GM18867 (cell line): ENCODE measurements at regions not wholly inside any gene's neighbourhood (a gene's known extent, or its start where the extent isn't known, plus 50 kb on each side); places are given as distances from the start of the nearest gene placed in this dataset.
"Not testable (repeated sequence)": the region's sequence is repeated elsewhere in the genome, so short reads cannot be mapped to it uniquely, and the experiment has no call there.

Source experiments
- ATAC-seq: cut with Tn5 transposase; IDR thresholded peaks from one replicate; pipeline ENCODE4 v1.9.1; 2021; ENCODE audit warnings: mild to moderate bottlenecking, moderate library complexity; ENCODE audit not compliant: unreplicated experiment

- not testable (repeated sequence) for ATAC-seq
These were observed 171.1 kb upstream of the NBPF9 start for GRCh38 chr1:149274493-149274892.

DNA sequence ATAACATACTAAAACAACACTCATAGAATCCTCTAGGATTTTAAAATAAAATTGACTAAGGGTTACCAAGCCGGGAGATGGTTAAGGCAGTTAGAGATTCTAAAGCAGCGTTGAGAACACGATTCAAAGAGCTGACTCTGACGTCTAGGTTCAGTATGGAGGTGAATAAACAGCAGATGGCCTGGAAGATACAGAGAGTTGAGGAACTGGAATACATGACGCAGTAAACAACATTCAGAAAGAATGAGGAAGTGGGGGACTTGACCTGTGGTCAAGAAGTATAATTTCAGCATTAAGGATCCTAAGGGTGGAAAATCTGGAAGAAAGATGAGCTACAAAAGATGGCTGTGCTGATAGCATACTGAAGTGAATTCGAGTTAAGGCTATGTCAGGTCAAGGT is 172.5 kb upstream of the NBPF9 start:
- not testable (repeated sequence) for ATAC-seq

- ATAC-seq = not testable (repeated sequence)
These were observed 173.1 kb upstream of the NBPF9 start for GRCh38 chr1:149276496-149276895.

DNA sequence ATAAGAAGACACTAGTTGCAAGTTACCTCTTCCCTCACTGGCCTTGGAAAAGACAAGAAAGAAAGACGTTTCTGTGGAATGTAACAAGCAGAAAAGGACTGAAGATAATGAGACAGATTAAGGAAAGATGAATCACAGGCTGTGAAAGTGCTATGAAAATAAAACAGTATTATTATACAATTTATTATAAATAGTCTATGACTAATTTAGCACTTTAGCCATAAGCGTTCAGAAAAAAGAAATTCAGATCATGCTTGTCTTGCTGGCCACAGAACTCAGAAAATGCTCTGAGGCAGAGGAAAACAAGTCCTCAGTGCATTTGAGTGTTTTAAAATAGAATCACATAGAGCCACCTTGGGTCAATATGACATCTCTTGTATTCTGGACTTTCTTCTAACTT is 174.8 kb upstream of the NBPF9 start:
- ATAC-seq = not testable (repeated sequence)

DNA sequence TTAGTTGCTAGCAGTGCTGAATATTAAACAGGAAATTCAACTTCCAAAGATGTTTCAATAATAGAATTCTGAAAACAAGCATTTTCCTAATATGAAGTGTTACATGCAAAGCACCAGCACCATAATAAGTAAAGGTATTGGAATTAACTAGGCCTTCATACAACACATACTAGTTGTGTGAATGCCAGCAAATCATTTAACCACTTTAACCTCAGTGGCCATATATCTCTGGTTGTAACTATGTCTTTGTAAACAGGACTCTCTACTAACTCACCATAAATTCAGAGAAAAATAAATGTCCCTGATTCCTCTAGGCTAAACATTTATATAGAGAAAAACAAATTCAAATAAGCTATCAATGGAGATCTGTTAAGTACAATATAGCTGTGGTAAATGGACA is 175.7 kb upstream of the NBPF9 start:
- ATAC-seq = not testable (repeated sequence)

- ATAC-seq = not testable (repeated sequence)
These were observed 176.2 kb upstream of the NBPF9 start for GRCh38 chr1:149279512-149279911.

DNA sequence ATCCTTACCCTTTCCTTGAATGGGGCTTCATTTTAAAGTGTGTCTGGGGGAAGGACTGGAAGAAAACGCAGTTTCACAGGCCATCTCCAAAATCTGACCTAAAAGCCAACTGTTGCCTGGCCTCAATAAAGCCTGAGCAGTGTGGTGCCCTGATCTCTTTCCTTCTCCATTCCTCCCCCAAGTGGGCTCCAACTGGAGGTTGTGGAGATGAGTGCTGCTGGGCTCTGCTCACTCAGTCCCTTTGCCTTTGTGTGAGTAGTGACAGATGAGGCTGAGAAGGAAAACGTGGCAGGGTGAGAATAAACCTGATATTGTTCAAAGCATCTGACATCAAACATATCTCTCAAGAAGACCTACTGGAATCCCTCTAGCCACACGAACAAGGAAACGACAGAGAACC is 181.4 kb upstream of the NBPF9 start:
- not testable (repeated sequence) for ATAC-seq

DNA sequence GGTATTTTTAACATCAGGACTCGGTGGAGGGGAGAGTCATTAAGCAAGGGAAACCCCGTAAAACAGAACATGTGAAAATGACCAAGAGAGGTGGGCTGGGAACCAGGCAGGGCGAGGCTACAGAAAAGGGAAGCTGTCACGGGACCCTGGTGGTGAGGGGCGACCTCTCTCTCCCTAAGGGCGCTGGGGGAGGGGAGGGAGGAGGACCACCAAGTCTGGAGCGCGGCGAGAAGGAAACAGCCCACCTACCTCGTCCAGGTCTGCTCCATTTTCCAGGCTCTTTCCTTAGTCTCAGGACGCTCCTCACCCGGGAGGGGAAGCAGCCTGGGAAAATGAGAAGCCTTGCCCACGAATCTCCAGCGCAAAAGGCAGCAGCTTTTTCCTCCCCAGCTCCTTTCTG is 181.9 kb upstream of the NBPF9 start:
- ATAC-seq = not testable (repeated sequence)

DNA sequence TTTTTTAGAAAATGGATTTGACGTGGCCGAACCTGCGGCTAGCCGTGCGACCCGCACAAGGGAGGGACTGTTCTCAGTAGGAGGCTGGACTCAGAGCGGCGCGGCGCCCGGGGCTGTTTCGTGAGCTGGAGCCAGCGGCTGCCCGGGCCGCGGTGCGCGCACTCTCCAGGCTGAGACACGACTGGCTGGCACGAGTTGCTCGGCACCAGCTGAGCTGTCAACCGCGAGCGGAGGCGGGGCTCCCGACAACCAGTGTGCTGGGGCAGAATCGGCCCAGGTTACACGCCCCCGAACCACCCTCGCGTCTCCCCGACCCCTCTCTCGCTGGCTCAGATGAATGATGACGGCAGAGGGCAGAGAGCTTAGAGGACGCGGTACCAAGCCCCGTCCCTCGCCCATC is 182.3 kb upstream of the NBPF9 start:
- not testable (repeated sequence) for ATAC-seq

DNA sequence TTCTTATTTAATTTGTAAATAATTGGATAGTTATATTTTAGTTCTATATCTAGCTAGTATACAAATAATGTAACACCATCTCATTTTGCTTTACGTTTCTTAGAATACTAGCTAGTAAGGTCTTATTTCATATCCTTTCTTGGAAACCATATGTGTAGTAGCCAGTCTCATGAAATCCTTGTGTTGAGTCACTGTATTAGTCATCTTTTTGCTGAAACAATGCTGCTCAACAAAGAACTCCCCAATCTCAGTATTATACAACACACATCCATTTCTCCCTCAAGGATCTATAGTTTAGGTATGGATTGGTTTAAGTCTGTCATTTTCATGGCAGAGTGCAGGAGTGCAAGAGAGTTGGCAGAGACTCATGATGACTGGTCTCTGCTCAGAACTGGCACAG is 185.2 kb upstream of the NBPF9 start:
- not testable (repeated sequence) for ATAC-seq

GRCh38 chr1:149300478-149301218 is 174.2 kb upstream of the NBPF19 start:
- ATAC-seq = not testable (repeated sequence)

- not testable (repeated sequence) for ATAC-seq
These were observed 173.6 kb upstream of the NBPF19 start for GRCh38 chr1:149301282-149301681.

- ATAC-seq = not testable (repeated sequence)
These were observed 170.0 kb upstream of the NBPF19 start for GRCh38 chr1:149304796-149305195.

DNA sequence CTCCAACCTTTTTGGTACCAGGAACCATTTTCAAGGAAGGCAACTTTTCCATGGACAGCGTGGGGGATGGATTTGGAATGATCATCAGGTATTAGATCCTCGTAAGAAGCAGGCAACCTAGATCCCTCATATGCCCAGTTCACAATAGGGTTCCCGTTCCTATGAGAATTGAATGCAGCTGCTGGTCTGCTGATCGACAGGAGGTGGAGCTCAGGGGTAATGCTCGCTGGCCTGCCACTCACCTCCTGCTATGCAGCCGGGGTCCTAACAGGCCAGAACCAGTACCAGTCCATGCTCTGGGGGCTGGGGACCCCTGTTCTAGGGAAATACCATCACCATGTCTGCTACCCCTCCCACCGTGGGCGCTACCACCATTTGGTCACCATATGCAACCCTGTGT is 167.2 kb upstream of the NBPF19 start:
- ATAC-seq = not testable (repeated sequence)

DNA sequence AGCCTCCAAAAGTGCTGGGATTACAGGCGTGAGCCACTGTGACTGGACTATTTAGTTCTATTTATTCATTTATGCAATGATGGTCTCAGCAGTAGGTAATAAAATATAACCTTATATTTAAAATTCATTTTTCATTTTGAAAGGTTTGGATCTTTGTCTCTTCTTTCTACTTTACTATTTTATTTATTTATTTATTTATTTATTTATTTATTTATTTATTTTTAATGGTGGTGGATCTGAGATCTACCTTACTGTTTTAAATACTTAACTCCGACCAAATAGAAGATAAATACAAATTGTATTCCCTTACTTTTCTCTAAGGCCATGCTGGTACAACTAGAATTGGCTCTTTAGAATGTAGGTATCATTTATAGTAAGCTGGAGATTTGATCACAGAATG is 159.9 kb upstream of the NBPF19 start:
- ATAC-seq = not testable (repeated sequence)

DNA sequence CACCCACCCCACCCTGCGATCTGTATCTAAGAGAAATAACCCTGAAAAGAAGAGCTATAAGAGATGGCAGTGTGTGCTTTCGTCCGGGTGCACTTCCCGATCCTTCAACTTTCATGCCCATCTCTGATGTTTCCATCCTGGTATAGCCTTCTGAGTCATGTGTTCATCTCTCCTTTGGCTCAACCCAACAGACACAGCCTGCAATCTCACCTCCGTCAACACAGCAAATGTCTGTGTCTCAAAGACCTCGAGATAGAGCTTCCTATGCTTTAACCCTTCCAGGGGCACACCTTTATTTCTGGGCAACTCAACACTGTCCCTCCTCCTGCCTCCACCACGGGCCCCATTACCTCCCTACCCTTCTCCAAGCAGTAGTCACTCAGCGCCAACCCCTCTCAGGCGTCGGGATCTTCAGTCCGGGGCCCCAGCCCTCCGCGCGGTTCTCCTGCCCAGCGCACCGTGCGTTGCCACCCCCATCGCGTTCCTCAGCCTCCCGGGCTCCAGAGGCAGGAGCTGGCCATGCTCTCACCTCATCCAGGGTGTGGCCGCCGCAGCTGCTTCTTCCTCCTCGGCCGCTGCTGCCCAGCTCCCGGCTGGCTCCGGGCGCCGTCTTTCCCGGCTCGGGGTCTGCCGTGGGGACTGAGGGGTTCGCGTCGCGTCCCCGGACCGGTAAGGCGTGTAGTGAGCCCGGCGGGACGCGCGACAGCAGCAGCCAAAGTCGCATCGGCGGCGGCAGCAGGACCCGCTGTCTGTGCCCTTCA is 153.7 kb upstream of the NBPF19 start:
- not testable (repeated sequence) for ATAC-seq

DNA sequence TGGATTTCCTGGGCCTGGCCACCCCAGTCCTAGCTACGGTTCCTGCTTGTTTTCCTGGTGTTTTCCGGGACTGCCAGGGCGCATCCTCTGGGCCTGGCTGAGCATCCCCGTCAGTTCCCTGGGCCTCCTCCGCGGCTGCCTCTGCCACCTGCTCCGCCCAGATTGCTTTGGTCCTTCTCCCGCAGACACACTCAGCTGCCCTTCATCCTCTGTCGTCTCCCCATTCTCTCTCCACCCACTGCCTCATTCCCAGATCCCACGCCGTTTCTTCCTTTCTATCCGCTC is 153.2 kb upstream of the NBPF19 start:
- ATAC-seq = not testable (repeated sequence)

DNA sequence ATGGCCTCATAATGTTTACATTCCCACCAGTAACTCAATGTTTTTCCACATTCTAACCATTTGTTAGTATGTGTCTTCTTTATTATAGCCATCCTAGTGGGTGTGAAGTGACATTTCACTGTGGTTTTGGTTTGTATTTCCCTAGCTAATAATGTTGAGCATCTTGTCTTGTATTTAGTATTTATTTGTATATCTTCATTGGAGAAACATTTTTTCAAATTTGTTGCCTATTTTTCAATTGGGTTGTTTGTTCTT is 144.8 kb upstream of the NBPF19 start:
- not testable (repeated sequence) for ATAC-seq

- ATAC-seq = not testable (repeated sequence)
These were observed 138.8 kb upstream of the NBPF19 start for GRCh38 chr1:149336082-149336481.

- not testable (repeated sequence) for ATAC-seq
These were observed 136.6 kb upstream of the NBPF19 start for GRCh38 chr1:149338221-149338691.

DNA sequence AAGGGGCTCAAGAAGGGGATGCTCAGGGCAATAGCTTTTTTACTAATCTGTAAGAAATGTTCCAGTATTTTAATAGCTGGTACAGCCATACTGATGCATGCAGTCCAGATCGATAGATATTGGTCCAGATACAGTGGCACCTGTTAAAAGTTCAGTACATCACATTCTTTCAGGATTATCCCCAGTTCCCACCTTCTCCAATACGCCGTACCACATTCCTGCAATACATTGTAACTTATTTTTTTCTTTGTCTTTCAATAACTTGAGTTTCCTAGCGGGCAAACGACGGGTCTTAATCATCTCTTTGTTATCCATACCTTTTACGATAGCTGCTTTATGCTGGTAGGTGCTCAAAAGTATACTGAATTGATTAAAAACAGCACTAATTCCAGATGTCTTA is 136.1 kb upstream of the NBPF19 start:
- not testable (repeated sequence) for ATAC-seq

DNA sequence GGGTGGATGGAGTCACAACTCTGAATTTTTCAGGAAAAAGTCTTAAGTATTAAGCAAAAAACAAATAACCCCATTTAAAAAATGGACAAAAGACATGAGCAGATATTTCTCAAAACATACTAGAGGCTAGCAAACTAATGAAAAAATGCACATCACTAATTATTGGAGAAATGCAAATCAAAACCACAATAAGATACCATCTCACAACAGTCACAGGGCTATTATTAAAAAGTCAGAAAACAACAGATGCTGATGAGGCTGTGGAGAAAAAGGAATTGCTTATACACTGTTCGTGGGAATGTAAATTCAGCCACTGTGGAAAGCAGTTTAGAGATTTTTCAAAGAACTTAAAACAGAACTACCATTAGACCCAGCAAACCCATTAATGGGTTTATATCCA is 125.4 kb upstream of the NBPF19 start:
- ATAC-seq = not testable (repeated sequence)
